GM19328 (cell line): ENCODE measurements at regions not wholly inside any gene's neighbourhood (a gene's known extent, or its start where the extent isn't known, plus 50 kb on each side); places are given as distances from the start of the nearest gene placed in this dataset.
"Not testable (repeated sequence)": the region's sequence is repeated elsewhere in the genome, so short reads cannot be mapped to it uniquely, and the experiment has no call there.

Source experiments
- ATAC-seq: cut with Tn5 transposase; IDR thresholded peaks from one replicate; pipeline ENCODE4 v1.9.1; 2021; ENCODE audit warnings: mild to moderate bottlenecking, moderate library complexity; ENCODE audit not compliant: unreplicated experiment

DNA sequence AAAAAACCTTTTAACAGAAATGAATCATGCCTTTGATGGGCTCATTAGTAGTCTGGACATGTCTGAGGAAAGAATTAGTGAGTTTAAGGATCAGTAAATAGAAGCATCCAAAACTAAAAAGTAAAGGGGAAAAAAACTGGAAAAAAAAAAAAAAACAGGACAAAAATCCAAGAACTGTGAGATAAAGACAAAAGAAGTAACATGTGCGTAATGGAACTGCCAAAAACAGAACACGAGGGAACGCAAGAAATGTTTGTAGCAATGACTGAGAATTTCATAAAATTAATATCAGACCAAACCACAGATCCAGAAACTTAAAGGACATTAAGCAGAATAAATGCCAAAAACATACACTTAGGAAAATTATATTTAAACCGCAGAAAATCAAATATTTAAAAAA, 77.4 kb downstream of the MS4A13 start:
- ATAC-seq: no peak

DNA sequence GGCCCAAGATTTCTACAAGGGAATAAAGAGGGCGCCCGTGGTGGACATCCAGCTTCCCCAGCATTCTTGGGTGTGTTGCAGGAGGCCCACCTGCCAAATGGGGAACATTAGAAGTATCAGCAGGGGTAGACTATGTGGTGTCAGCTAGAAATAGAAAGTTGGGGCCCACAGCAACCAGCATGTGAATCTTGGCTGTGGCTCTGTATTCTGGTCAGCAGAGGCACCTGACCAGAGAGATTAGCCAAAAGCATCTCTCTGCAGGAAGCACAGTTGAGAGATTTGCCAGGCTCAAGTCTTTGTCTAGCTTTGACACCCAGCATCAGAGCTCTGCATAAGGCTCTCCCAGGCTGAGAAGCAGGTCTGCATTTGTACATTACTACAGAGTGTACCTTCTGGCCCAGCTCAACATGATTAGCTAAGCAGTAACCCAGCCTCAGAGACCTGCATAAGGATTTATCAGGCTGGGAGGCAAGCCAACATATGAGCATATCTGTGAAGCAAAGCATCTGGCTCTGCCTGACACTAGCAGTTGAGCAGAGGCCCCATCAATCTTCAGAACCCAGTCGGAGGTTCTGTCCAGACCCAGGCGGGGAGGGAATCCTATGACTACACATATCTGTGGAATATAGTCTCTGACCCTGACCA, 79.9 kb downstream of the MS4A13 start:
- ATAC-seq: no peak

DNA sequence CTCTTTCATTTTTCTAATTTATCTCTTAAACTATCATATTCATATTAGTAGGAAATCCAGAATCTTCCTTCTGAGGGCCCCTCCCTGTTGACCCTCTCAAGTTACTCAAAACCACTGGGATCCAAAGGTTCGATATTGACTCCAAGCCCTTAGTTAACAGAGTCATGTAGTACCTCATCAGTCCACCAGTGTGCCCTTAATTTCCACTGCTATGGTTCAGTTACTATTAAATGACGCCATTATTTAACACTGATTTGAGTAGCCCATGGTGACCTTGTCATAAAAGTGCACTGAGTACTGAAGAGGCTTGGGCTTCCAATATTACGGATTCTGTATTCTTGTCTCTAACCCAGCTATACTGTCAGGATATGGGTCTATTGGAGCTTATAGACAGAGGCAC, 91.9 kb upstream of the MS4A8 start:
- ATAC-seq: no peak

DNA sequence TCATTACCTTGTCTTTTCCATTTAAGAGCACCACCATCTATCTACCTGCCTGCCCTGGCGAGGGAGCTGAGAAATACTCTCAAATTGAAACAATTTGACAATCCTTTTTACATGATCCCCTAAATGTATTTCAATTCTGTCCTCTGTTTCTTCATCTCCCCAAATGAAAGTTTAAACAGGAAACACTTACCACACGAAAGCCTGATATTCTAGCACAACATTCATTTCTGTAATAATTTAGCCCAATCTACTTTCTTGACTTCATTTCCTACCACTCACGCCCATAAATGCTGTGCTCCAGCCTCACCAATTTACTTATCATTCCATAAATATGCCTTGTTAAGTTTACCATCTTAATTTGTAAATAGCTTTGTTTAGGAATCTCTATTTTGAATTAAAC, 89.8 kb upstream of the MS4A8 start:
- no peak for ATAC-seq

DNA sequence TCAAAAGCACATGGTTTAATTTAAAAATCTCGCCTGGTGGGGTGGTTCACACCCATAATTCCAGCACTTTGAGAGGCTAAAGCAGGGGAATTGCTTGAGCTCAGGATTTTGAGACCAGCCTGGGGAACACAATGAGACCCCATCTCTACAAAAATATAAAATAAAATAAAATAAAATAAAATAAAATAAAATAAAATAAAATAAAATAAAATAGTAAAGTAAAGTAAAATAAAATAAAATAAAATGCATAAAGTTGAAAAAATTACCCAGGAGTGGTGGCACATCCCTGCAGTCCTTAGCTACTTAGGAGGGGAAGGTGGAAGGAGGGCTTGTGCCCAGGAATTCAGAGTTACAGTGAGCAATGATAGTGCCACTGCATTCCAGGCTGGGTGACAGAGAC, 88.7 kb upstream of the MS4A8 start:
- no peak for ATAC-seq

DNA sequence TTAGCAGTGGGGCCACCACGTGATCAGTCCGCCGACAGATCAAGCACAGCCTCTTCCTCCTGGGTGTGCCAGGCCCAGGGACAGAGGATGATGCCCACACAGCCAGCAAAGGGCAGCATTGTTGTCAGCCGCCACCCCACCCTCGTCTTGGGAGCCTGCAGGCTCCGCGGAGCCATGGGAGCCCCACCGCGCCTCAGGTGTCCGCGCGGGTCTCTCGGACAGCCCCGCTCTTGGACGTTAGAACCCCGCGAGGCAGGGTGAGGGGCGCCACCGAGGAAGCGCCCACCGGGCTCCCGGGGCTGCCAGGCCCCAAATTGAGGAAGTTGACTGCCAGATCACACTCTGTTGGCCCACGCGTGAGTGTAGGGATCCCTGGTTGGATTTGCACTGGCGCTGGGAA, 83.9 kb upstream of the MS4A8 start:
- no peak for ATAC-seq

DNA sequence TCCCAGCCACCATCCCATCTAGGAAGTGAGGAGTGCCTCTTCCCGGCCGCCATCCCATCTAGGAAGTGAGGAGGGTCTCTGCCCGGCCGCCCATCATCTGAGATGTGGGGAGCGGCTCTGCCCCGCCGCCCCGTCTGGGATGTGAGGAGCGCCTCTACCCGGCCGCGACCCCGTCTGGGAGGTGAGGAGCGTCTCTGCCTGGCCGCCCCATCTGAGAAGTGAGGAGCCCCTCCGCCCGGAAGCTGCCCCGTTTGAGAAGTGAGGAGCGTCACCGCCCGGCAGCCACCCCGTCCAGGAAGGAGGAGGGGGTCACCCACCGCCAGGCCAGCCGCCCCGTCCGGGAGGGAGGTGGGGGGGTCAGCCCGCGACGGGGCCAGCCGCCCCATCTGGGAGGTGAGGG, 77.5 kb upstream of the MS4A8 start:
- ATAC-seq: not testable (repeated sequence)

DNA sequence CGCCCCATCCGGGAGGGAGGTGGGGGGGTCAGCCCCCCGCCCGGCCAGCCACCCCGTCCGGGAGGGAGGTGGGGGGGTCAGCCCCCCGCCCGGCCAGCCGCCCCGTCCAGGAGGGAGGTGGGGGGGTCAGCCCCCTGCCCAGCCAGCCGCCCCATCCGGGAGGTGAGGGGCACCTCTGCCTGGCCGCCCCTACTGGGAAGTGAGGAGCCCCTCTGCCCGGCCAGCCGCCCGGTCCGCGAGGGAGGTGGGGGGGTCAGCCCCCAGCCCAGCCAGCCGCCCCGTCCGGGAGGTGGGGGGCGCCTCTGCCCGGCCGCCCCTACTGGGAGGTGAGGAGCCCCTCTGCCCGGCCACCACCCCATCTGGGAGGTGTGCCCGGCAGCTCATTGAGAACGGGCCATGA, 76.6 kb upstream of the MS4A8 start:
- not testable (repeated sequence) for ATAC-seq

DNA sequence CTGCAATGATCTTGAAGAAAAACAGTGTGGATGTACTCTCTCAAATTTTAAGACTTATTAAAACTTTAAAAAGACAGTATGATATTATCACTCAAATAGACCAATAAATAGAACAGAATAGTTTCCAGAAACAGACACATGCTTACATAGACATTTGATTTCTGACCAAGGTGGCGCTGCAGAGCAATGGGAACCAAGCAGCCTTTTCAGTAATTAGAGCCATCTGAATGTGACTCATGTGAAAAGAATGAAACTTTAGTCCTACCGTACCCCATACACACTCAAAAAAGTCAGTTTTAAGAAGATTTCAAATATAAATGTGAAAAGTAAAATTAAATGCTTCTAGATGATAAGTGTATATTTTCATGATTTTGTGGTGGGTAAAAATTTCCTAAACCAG, 74.2 kb upstream of the MS4A8 start:
- ATAC-seq: no peak

DNA sequence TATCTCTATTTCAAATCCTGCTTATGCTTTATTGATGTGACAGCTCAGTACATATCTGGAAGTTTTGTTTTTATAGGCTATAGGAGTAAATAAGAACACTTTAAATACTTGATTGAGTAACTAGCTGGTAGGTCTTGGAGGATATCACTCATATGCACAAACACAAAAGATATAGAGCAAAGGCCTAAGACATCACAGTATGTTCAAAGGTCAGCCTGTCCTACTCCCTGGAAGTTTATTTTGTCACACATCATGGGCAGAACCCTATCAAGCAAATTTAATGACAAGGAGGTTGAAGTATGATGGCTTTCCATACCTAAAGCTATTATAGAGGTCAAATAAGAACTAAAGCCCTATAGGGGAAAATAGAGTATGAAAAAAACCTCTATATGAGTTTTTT, 70.0 kb upstream of the MS4A8 start:
- ATAC-seq: no peak

DNA sequence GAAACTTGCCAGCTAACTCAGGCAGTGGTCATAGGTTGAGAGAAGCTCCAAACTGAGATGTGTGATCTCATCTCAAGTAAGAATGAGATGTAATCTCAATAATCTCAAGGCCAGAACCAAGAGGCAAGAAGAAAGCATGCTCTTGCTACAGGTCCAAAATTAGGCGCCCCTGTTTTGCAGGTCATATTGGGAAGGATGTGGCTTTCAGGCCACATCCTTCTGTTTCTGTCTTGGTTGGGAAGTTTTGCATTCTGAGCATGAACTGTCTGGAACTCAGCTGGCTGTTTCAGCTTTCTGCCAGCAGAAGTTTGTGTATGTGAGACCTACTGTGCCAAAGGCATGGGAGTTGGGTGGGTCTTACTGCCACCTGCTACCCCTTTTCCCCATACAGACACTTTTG, 67.5 kb upstream of the MS4A8 start:
- no peak for ATAC-seq

DNA sequence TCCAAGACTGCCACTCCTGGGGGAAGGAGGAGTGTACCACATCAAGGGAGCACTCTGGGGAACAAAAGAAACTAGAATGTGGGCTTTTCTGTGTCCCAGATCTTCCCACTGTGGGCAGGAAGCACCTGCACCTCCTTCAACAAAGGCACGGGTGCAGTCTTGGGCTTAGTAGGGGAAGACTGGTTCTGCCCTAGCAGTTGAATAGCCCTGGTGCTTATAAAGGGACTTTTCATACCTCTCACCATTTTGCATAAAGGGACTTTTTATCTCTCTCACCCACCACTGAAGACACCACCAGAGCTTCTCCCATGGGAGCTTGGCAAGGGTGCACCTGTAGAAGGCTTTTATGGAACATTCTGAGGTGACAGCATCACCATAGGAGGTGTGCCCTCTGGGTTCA, 65.8 kb upstream of the MS4A8 start:
- ATAC-seq: peak; percentile 58

DNA sequence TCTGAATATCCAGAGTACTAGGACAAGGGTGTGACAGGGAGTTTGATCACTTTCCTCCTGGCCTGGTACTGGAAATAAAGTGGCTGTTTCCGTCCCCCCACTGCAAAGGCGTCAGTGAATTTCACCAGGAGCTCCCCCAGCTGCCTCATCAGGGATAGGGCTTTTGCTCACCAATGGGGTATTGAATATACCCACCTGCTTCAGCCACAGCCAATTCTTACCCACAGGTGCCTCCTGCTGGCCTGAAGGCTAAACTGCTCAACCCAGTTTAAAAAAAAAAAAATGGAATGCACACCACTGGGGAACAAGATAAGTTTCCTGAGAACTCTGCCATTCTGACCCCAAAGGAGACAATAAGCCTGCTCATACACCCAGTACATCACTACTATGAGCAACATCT, 65.3 kb upstream of the MS4A8 start:
- ATAC-seq: peak; percentile 39

DNA sequence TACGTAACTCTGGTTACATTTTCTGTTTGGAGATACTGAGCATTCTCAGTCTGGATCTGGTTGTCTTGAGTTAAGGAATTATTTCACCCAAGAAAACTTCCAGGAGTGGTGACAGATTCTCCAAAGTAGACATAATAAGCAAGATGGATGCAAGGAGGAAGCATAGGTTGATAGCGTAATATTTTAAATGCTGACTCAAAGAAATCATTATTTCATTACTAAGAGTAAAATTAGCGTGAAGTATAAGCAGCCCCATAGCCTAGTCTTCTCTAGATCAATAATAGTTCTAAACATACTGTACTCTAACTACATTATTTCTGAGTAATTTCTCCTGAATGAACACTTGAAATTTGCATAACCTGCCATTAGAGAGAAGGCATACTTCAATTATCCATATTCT, 57.5 kb upstream of the MS4A8 start:
- no peak for ATAC-seq

DNA sequence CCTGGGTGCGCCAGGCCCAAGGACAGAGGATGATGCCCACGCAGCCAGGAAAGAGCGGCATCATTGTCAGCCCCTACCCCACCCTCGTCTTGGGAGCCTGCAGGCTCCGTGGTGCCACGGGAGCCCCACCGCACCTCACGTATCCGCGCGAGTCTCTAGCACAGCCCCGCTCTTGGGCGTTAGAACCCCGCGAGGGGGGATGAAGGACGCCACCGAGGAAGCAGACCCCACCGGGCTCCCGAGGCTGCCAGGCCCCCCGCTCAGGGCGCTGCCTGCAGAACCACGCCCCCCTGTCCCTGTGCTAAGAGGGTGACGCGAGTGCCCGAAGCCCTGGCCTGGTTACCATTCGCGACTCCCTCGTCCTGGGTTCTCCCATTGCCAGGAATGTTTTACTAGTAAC, 52.3 kb upstream of the MS4A8 start:
- ATAC-seq: no peak
